ENCODE measurements at regions not wholly inside any gene's neighbourhood (a gene's known extent, or its start where the extent isn't known, plus 50 kb on each side); places are given as distances from the start of the nearest gene placed in this dataset.

DNA sequence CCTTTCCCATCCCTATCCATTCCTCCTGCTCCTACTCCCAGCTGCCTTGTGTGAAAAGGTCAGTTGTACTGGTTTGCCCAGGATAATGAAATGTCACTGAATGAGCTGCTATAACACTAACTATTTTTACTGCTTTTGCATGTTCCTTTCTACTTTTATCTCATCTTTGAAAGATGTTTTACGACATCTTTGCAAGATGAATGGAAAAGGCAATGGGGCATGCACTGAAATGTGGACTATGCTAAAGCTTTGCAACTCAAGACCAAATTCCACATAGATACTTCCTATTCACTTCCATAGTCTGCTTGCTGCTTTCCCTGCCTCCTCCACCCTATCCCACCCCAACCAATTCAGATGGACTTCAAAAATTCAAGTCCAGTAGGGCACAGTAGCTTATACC lies 111.3 kb downstream of the SETD4 start:
- TF ChIP-seq CTCF (IDR thresholded peaks at IDR 0.05) (no peak), EP300 (IDR thresholded peaks at IDR 0.05) (no peak)

All from tibial nerve (tissue), 4 donors.